ENCODE measurements at regions not wholly inside any gene's neighbourhood (a gene's known extent, or its start where the extent isn't known, plus 50 kb on each side); places are given as distances from the start of the nearest gene placed in this dataset.

DNA sequence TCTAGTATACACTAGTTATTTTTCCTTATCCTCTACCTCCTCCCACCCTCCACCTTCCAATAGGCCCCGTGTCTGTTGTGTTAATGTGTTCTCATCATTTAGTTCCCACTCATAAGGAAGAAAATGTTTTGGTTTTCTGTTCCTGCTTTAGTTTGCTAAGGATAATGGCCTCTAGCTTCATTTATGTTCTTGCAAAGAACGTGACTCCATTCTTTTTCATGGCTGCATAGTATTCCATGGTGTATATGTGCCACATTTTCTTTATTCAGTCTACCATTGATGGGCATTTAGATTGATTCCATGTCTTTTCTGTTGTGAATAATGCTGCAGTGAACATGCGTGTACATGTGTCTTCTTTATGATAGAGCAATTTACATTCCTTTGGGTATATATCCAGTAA, 146.5 kb upstream of the GAS1 start:
- DNase-seq = no peak
- H4K91ac ChIP-seq (ENCODE audit: low read depth, low read length) = no peak overlapping the region
- no peak overlapping the region for H2BK12ac ChIP-seq (ENCODE audit: low read length)
- H3K4me3 ChIP-seq (ENCODE audit: low read depth, low read length) = no peak overlapping the region
- no peaks in the 10 kb centered on the region for H3K9me3 ChIP-seq (ENCODE audit: insufficient read depth, low read depth, low read length)
- no peaks in the 10 kb centered on the region for H3K79me1 ChIP-seq (ENCODE audit: low read length)
- no peak overlapping the region for H3K27ac ChIP-seq (ENCODE audit: low read depth, low read length)
- no peak overlapping the region for H2BK5ac ChIP-seq (ENCODE audit: low read depth, low read length, poor library complexity)
- WGBS (ENCODE audit: extremely low coverage, insufficient coverage, insufficient read length) = no CpG with 5 or more reads among the region's 3 CpGs
- no peak overlapping the region for H3K4ac ChIP-seq (ENCODE audit: low read depth, low read length)
- H2BK120ac ChIP-seq (ENCODE audit: insufficient read depth, low read length, poor library complexity) = no peak overlapping the region
- no peak overlapping the region for H3K4me2 ChIP-seq (ENCODE audit: low read length)
- no peaks in the 10 kb centered on the region for H3K36me3 ChIP-seq (ENCODE audit: control insufficient read depth in 1 of 2, insufficient read depth in 2 of 2, low read length in 2 of 2)
- no peaks in the 10 kb centered on the region for H3K79me2 ChIP-seq (ENCODE audit: control insufficient read depth, insufficient read depth, low read length, poor library complexity)
- no peaks in the 10 kb centered on the region for H3K27me3 ChIP-seq (ENCODE audit: insufficient read depth, low read length)
- H3K9ac ChIP-seq (ENCODE audit: low read length) = no peak overlapping the region
- no peak overlapping the region for H2AFZ ChIP-seq (ENCODE audit: insufficient read depth, low read length, poor library complexity)
- no peak overlapping the region for H3K23ac ChIP-seq (ENCODE audit: low read length)
- H3K14ac ChIP-seq (ENCODE audit: low read length) = no peak overlapping the region
- H3K4me1 ChIP-seq (ENCODE audit: control insufficient read depth in 1 of 2, insufficient read depth in 2 of 2, low read length in 2 of 2) = no peaks in the 10 kb centered on the region
- no peak overlapping the region for H3K18ac ChIP-seq (ENCODE audit: low read length)
- no peak overlapping the region for H4K12ac ChIP-seq (ENCODE audit: low read depth, low read length)
- no peak overlapping the region for H2AK5ac ChIP-seq (ENCODE audit: low read length)
- H4K8ac ChIP-seq (ENCODE audit: low read depth, low read length) = no peak overlapping the region

DNA sequence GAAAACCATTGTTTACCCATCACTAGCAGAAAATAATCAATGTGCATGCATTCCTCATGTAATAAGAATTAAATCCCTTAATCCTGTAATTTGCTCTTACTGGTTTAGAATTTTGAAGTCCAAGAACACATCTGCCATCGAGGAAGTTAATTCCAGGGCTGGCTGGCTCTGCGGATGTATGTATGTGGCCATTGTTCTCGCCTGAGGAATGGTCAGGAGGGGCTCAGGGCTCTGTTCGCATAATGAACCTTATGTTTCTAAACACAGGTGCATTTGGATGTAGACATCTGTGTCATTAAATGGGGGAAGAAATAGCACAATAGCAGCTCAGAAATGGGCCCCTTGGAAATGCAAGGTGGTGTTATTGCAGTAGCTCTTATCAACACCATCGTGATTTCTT, 148.6 kb upstream of the GAS1 start:
- Histone ChIP-seq H3K79me1 (ENCODE audit: low read length) (no peaks in the 10 kb centered on the region), H3K23ac (ENCODE audit: low read length) (no peak overlapping the region), H3K9ac (ENCODE audit: low read length) (no peak overlapping the region), H3K27me3 (ENCODE audit: insufficient read depth, low read length) (no peaks in the 10 kb centered on the region), H2AFZ (ENCODE audit: insufficient read depth, low read length, poor library complexity) (no peak overlapping the region), H3K14ac (ENCODE audit: low read length) (no peak overlapping the region), H3K4me2 (ENCODE audit: low read length) (no peak overlapping the region), H3K36me3 (ENCODE audit: control insufficient read depth in 1 of 2, insufficient read depth in 2 of 2, low read length in 2 of 2) (no peaks in the 10 kb centered on the region), H4K91ac (ENCODE audit: low read depth, low read length) (no peak overlapping the region), H4K8ac (ENCODE audit: low read depth, low read length) (no peak overlapping the region), H4K12ac (ENCODE audit: low read depth, low read length) (no peak overlapping the region), H2BK12ac (ENCODE audit: low read length) (no peak overlapping the region), H2BK5ac (ENCODE audit: low read depth, low read length, poor library complexity) (no peak overlapping the region), H3K18ac (ENCODE audit: low read length) (no peak overlapping the region), H3K4me1 (ENCODE audit: control insufficient read depth in 1 of 2, insufficient read depth in 2 of 2, low read length in 2 of 2) (no peaks in the 10 kb centered on the region), H3K9me3 (ENCODE audit: insufficient read depth, low read depth, low read length) (no peaks in the 10 kb centered on the region), H3K4me3 (ENCODE audit: low read depth, low read length) (no peak overlapping the region), H2AK5ac (ENCODE audit: low read length) (no peak overlapping the region), H3K4ac (ENCODE audit: low read depth, low read length) (no peak overlapping the region), H3K27ac (ENCODE audit: low read depth, low read length) (no peak overlapping the region), H2BK120ac (ENCODE audit: insufficient read depth, low read length, poor library complexity) (no peak overlapping the region), H3K79me2 (ENCODE audit: control insufficient read depth, insufficient read depth, low read length, poor library complexity) (no peaks in the 10 kb centered on the region)
- DNase-seq = no peak
- WGBS (ENCODE audit: extremely low coverage, insufficient coverage, insufficient read length) = no CpG with 5 or more reads among the region's 5 CpGs

DNA sequence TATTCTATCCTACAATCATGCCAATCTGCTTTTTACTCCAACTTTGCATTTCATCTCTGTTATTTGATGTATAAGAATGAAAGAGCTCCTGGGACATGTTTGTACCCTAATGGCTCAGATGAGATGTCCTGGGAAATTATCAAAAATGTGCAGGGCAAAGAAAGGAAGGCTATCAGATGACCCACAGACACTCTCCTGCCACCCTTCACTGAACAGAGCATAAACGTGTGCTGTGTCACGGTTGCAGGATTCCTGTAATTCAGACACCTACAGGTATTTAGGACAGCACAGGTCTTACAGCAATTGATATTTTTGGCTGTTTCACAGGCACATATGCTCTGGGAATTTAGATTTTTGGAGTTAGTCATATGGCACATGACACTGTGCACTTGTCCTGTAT, 149.2 kb upstream of the GAS1 start:
- H2AK5ac ChIP-seq (ENCODE audit: low read length) = no peak overlapping the region
- H3K9me3 ChIP-seq (ENCODE audit: insufficient read depth, low read depth, low read length) = no peaks in the 10 kb centered on the region
- no peaks in the 10 kb centered on the region for H3K79me2 ChIP-seq (ENCODE audit: control insufficient read depth, insufficient read depth, low read length, poor library complexity)
- no peak overlapping the region for H3K4me2 ChIP-seq (ENCODE audit: low read length)
- no peak overlapping the region for H2BK5ac ChIP-seq (ENCODE audit: low read depth, low read length, poor library complexity)
- no peaks in the 10 kb centered on the region for H3K4me1 ChIP-seq (ENCODE audit: control insufficient read depth in 1 of 2, insufficient read depth in 2 of 2, low read length in 2 of 2)
- no peak overlapping the region for H3K18ac ChIP-seq (ENCODE audit: low read length)
- no peaks in the 10 kb centered on the region for H3K27me3 ChIP-seq (ENCODE audit: insufficient read depth, low read length)
- no peak overlapping the region for H3K9ac ChIP-seq (ENCODE audit: low read length)
- no CpG with 5 or more reads among the region's 2 CpGs for WGBS (ENCODE audit: extremely low coverage, insufficient coverage, insufficient read length)
- H3K14ac ChIP-seq (ENCODE audit: low read length) = no peak overlapping the region
- no peaks in the 10 kb centered on the region for H3K36me3 ChIP-seq (ENCODE audit: control insufficient read depth in 1 of 2, insufficient read depth in 2 of 2, low read length in 2 of 2)
- no peak overlapping the region for H3K4ac ChIP-seq (ENCODE audit: low read depth, low read length)
- no peak overlapping the region for H4K8ac ChIP-seq (ENCODE audit: low read depth, low read length)
- no peak overlapping the region for H4K91ac ChIP-seq (ENCODE audit: low read depth, low read length)
- H2BK12ac ChIP-seq (ENCODE audit: low read length) = no peak overlapping the region
- H3K4me3 ChIP-seq (ENCODE audit: low read depth, low read length) = no peak overlapping the region
- H2AFZ ChIP-seq (ENCODE audit: insufficient read depth, low read length, poor library complexity) = no peak overlapping the region
- H3K27ac ChIP-seq (ENCODE audit: low read depth, low read length) = no peak overlapping the region
- H4K12ac ChIP-seq (ENCODE audit: low read depth, low read length) = no peak overlapping the region
- H3K79me1 ChIP-seq (ENCODE audit: low read length) = no peaks in the 10 kb centered on the region
- H2BK120ac ChIP-seq (ENCODE audit: insufficient read depth, low read length, poor library complexity) = no peak overlapping the region
- no peak overlapping the region for H3K23ac ChIP-seq (ENCODE audit: low read length)
- DNase-seq = peak; percentile 28 to 45

DNA sequence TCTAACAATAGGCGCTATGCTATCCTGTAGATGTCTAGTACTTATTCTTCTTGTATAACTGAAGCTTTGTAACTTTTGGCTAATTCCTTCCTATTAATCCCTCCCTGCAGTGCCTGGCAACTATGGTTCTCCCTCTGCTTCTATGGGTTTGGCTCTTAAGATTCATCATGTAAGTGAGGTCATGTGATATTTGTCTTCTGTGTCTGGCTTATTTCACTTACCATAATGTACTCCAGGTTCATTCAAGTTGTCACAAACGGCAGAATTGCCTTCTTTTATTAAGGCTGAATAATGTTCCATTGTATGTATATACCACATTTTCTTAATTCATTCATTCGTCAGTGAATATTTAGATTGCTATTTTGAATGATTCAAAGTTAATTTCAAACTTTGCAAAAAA, 149.9 kb upstream of the GAS1 start:
- Histone ChIP-seq H3K14ac (ENCODE audit: low read length) (no peak overlapping the region), H3K27me3 (ENCODE audit: insufficient read depth, low read length) (no peaks in the 10 kb centered on the region), H3K4me3 (ENCODE audit: low read depth, low read length) (no peak overlapping the region), H4K12ac (ENCODE audit: low read depth, low read length) (no peak overlapping the region), H2BK5ac (ENCODE audit: low read depth, low read length, poor library complexity) (no peak overlapping the region), H3K4me2 (ENCODE audit: low read length) (no peak overlapping the region), H3K79me2 (ENCODE audit: control insufficient read depth, insufficient read depth, low read length, poor library complexity) (no peaks in the 10 kb centered on the region), H4K8ac (ENCODE audit: low read depth, low read length) (no peak overlapping the region), H3K9me3 (ENCODE audit: insufficient read depth, low read depth, low read length) (no peaks in the 10 kb centered on the region), H3K27ac (ENCODE audit: low read depth, low read length) (no peak overlapping the region), H2BK12ac (ENCODE audit: low read length) (no peak overlapping the region), H3K23ac (ENCODE audit: low read length) (no peak overlapping the region), H2AK5ac (ENCODE audit: low read length) (no peak overlapping the region), H3K4ac (ENCODE audit: low read depth, low read length) (no peak overlapping the region), H2BK120ac (ENCODE audit: insufficient read depth, low read length, poor library complexity) (no peak overlapping the region), H4K91ac (ENCODE audit: low read depth, low read length) (no peak overlapping the region), H3K18ac (ENCODE audit: low read length) (no peak overlapping the region), H3K4me1 (ENCODE audit: control insufficient read depth in 1 of 2, insufficient read depth in 2 of 2, low read length in 2 of 2) (no peaks in the 10 kb centered on the region), H3K79me1 (ENCODE audit: low read length) (no peaks in the 10 kb centered on the region), H3K36me3 (ENCODE audit: control insufficient read depth in 1 of 2, insufficient read depth in 2 of 2, low read length in 2 of 2) (no peaks in the 10 kb centered on the region), H2AFZ (ENCODE audit: insufficient read depth, low read length, poor library complexity) (no peak overlapping the region), H3K9ac (ENCODE audit: low read length) (no peak overlapping the region)
- WGBS (ENCODE audit: extremely low coverage, insufficient coverage, insufficient read length) = no CpG with 5 or more reads among the region's 3 CpGs
- DNase-seq = no peak
